Left kidney (tissue), 1 donor: ENCODE measurements at regions not wholly inside any gene's neighbourhood (a gene's known extent, or its start where the extent isn't known, plus 50 kb on each side); places are given as distances from the start of the nearest gene placed in this dataset.

Experiments
- DNase-seq: peaks from one replicate; pipeline ENCODE4 v3.0.0-alpha.2; 2013

DNA sequence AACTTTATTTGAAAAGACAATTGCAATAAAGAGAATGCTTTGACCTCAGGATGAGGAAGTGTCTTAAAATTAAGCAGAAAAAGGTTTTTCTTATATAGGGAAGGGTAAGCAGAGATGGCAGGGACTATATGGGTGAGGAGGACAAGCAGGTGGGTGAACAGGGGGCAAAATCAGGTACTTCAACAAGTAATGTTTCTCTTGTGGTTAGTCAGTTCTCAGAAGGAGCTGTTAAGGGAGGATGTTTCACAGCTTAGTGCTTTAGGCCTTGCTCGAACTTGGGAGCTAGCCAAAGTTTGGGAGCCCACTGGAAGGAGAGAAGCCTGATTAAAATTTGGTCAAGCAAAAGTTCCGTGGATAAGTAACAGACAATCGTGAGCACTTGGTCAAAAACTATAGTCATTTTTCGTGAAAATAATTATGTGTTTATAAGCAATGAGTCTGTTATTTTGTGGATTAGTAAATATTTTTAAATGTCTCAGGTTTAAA is 364.2 kb upstream of the TMPO start:
- DNase-seq: no peak

- DNase-seq: no peak
These were observed 363.4 kb upstream of the TMPO start for GRCh38 chr12:98151984-98152383.

DNA sequence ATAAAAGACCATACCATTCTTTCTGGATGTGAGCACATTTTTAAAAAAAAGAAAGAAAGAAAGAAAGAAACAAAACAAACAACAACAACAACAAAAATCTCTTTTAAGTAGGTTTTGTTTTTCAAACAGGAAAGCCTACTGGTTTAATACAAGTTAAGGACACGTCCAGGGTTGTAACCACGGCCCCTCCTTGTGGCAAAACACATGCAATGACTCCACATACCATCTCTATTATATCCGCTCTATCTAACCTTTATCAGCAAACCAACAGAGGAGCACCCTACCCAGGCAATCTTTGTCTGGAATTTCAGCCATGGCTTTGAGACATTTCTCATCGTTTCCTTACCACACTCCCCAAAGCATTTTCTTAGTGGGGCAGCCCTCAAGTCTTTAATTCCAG is 360.5 kb upstream of the TMPO start:
- DNase-seq: peak; percentile 42

DNA sequence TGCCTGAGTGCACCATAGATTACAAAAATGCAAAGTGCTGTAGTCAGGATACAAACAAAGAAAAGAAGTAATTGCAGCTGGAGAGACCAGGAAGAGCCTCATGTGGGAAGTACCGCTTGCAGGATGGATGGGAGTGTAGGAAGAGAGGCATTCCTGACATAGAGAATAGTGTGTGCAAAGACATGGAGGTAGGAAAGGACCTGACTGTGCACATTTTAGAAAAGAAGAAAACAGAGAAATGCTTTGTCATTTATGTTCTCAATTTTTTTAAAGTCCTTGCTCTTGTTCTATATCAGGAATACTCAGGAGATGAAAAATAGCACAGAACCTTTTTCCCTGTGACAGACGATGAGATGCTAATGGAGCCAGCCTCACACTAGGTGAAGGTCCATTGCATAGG is 358.7 kb upstream of the TMPO start:
- DNase-seq: no peak

- no peak for DNase-seq
These were observed 352.3 kb upstream of the TMPO start for GRCh38 chr12:98162906-98163678.

- no peak for DNase-seq
These were observed 343.1 kb upstream of the TMPO start for GRCh38 chr12:98172304-98172703.

DNA sequence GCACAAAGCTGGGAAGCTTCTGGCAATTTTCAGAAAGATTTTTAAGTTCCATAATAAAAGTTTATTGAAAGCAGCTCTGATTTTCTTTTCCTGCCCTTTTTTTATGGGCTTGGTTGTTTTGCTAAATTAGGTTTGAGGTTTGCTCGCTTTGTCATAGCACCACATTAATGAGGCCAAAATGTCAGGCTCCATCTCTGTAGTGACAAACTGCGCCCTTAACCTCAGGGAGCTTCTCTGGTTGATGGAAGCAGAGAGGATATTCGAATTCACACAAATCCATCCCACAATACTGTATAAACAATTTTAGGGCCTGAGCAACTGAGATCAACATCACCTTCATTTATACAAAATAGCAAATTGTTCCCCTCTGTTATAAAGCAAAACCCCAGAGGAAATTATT is 342.6 kb upstream of the TMPO start:
- DNase-seq: no peak

- no peak for DNase-seq
These were observed 341.5 kb upstream of the TMPO start for GRCh38 chr12:98173773-98174427.

- no peak for DNase-seq
These were observed 341.0 kb upstream of the TMPO start for GRCh38 chr12:98174428-98174809.

GRCh38 chr12:98178126-98178525 is 337.3 kb upstream of the TMPO start:
- DNase-seq: no peak

- DNase-seq: no peak
These were observed 336.2 kb upstream of the TMPO start for GRCh38 chr12:98179151-98179550.

DNA sequence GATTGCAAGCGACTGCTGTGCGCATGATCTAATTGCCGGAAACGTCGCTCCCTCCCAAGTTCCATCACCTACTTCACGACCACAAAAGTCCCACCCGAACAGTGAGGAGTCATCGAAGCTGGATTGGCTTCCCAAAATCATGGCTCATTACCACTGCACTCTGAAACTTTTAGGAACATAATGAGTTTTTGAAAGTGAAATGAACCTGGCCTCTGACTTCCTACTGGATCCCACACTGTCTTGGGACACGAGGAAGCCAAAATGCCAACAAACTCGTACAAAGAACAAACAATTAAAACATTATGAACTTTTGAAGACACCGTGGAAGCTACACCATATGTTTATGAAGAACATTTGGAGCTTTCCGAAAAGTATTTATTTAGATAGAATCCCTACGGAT is 334.8 kb upstream of the TMPO start:
- DNase-seq: no peak

DNA sequence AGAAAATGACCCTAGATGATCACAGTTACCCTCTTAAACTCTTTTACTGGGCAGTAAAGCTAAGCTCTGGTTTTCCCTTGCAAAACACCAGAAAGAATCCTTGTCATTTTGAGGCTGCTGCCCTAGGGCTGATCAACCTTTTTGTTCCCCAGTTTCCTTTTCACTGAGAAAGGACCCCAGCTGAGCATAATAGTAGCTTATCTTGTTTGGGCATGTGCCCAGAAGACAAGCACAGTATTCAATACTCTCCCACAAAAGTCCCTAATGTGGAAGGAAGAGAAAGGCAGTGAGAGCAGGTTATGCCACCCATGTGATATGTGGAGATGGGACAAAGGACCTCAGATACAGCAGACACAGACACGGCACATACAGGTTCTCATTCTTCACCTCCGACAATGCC is 332.6 kb upstream of the TMPO start:
- DNase-seq: no peak

DNA sequence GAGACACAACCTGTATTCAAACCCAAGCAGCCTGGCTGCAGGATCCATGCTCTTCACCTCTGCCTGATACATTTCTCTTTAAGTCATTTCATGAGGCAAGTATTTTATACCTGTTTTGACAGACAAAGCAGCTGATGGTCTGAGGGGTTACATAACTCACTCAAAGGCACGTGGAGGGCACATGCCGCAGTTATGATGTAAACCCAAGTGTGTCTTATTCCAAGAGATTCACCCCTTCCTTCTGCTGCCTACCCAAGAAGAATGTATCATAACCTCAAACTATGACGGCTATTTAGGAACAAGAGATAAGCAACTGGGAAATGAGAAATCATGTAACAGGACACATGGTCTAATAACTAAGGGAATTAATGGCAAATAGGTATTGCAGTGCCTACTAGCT is 329.8 kb upstream of the TMPO start:
- DNase-seq: no peak

GRCh38 chr12:98188650-98189077 is 326.7 kb upstream of the TMPO start:
- DNase-seq: no peak

- DNase-seq: no peak
These were observed 320.8 kb upstream of the TMPO start for GRCh38 chr12:98194591-98194990.

DNA sequence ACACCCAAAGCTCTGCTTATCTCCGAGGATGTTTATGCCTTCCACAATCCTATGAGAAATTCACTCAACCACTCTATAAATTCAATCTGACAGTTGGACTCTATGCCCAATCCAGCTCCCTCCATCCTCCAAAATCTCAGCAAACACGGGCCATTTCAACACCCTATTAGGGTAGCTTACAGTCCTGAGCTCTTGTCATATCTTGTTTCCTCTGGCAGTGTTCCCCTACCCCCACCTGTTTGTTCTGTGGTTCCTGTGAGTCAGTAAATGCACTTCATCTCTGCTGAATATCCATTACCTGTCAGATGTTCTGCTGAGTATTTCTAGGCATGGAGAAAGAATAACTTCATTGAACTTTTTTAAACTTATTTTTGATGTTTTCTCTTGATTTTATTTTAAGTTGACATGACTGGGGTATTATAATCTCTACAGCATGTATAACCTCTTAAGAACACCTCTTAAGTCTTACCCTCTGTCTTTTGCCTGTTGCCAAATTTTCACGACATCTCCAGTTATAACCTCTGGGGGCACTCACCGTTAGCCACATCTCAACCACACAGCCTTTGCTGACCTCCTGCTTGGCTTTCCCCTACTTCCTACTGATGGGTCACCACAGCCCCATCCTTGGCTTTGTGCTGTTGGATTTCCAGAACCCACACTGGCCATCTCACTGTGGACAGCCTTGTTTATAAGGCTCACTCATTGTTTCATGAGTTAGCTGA is 317.0 kb upstream of the TMPO start:
- no peak for DNase-seq

- DNase-seq: no peak
These were observed 306.6 kb upstream of the TMPO start for GRCh38 chr12:98208816-98209215.

- no peak for DNase-seq
These were observed 303.3 kb upstream of the TMPO start for GRCh38 chr12:98211909-98212695.

DNA sequence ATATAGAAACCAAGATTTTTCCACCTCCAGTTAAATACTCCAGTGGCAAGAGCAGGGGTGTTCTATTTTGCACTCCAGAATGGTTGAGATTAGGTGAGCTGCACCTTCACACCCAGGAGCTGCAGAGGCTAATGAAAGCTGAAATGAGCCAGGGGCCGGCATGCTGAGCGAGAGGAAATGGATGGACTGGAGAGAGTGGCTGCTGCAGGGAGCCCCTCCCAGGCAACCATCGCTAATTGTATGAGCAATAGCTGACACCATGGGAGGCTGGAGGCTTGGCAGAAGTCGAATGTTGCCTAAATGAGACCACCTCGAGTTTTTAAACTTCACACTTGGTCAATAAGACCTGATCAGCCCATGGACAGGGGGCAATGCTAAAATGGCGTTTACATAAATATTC is 301.8 kb upstream of the TMPO start:
- no peak for DNase-seq

- no peak for DNase-seq
These were observed 298.1 kb upstream of the TMPO start for GRCh38 chr12:98217257-98217656.

DNA sequence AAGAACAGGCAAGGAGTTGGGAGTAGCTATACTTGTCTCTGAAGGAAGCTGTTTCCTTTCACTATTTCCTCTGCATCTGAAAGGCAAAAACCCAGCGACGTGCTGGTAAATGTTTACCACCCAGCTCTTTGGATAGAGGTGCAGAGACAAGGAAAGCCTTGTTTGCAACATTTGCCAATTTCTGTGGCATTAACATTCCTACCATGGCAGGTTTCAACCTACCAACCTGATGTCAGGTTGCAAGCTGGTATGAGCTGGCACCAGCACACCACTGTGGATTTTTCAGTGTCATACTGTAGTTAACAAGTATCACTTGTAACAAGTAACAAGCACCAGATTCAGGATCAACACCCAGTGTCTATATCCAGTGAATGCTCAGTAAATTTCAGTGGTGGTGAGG is 294.8 kb upstream of the TMPO start:
- DNase-seq: no peak
